GM18873 (cell line): ENCODE measurements at regions not wholly inside any gene's neighbourhood (a gene's known extent, or its start where the extent isn't known, plus 50 kb on each side); places are given as distances from the start of the nearest gene placed in this dataset.

Source experiments
- ATAC-seq: cut with Tn5 transposase; IDR thresholded peaks from one replicate; pipeline ENCODE4 v1.9.1; 2021; ENCODE audit warnings: mild to moderate bottlenecking, moderate library complexity, moderate number of reproducible peaks; ENCODE audit not compliant: unreplicated experiment, low FRiP score

DNA sequence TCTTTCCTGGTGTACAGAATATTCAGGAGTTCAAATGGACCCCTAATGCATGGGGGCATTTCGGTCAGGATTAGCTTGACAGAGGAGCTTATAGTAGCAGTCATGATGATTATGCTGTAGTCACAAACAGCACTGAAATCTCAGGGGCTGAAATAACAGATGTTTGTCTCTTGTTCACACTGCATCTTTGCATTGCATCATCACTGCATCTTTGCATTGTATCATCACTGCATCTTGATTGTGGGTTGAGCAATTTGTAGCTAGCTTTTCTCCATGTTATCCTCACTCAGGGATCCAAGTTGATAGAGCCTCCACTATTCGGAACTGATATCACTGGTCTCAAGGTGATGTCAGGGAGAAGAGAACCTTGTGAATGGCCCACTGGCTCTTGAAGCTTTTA is 160.9 kb downstream of the GATB start:
- no peak for ATAC-seq

DNA sequence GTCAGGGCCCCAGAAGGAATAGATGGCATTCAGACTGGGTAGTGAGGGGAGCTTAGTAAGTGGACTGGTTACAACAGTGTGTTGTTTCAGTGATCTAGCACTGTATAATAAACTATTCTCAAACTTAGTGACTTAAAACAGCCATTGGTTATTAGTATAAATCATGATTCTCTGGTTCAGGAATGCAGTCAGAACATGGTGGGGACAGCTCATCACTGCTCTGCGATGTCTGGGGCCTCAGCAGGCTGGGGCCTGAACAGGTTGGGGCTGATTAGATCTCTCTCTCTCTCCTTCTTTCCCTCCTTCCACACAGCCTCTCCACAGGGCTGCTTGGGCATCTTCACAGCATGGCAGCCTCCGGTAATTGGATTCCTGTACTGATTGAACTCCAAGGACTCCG is 160.4 kb downstream of the GATB start:
- ATAC-seq = no peak

DNA sequence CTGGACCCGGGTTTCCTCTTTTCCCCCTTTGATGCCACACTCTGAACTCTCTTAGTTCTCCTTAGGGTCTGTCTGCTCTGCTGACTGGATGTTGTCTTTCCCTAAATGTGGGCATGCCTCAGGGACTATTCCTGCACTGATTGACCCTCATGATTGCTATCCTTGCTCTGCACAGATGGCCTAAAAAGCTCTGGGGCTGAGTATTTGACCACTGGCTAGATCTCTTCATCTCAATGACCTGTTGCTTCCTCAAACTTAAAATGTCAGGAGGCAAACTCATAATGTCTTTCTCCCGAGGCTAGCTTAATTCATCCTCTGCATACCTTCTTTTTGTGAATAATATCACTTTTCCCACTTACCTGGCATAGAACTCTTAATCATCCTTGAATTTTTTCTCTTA is 157.4 kb downstream of the GATB start:
- no peak for ATAC-seq

DNA sequence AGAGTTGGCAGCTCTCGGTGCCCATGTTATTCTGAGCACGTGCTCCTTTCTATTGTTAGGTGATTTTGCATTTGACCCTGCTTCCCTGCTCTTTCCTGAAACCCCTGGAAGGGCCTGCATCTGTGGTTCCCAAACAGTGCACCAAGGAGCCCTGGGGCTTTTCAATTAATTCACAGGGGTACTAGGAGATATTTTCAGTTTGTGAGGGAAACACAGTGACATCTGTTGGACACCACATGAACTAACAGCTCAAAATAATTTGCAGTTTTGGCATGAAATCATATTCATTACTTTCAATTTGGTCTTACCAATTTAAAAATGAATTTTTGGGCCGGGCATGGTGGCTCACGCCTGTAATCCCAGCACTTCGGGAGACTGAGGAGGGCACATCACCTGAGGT is 156.6 kb downstream of the GATB start:
- no peak for ATAC-seq

DNA sequence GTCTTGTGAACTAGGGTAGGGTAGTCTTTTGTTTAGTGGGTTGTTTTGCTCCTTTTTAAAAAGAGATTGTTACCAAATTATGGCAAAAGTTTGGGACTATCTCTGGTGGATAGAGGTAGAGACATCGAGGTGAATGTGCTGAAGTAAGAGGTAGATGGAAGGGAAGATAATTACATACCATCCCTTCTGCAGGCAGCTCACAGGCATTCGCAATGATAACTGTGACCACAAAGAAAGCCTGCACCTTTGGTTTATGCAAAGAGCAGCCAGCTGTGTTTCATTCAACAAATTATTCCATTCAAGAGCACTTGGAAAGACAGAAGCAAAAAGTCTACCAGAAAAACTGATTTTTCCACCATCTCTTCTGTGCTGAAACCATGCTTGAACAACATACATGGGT is 155.6 kb downstream of the GATB start:
- ATAC-seq = no peak

DNA sequence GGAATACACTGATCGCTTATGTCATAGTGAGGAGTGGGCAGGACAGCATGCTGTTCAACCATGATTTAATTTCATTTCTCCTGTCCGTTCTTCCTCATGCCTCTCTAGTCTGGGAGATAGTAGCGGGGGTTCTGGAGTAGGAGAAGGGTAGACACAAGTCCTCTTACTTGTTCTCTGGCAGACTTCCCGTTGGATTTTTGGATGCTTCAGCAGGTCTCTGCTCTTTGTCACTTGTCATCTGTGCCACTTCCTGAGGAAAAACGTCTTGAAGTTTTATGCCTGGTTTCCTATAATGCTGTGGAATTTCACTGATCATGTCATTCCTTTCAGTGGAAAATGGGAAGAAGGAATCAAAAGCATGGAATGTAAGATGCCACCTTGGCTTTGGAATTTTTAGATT is 154.7 kb downstream of the GATB start:
- ATAC-seq = no peak

DNA sequence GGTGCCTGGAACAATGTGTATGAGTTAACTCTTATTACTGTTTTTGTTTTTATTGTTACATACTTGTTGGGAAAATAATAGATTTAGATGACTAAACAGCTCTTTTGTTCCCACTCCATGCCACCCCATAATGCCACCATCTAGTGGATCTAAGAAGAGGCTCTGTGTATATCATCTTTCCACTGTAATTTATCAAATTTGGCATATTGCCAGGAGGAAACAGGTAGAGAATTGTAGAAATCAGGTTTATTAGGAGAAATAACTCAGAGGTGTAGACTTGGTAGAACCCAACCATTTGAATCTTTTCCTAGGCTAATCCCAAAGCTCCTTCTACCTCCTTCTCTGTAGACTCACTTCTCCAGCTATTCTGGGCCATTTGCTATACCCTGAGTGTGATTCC is 150.6 kb downstream of the GATB start:
- no peak for ATAC-seq

DNA sequence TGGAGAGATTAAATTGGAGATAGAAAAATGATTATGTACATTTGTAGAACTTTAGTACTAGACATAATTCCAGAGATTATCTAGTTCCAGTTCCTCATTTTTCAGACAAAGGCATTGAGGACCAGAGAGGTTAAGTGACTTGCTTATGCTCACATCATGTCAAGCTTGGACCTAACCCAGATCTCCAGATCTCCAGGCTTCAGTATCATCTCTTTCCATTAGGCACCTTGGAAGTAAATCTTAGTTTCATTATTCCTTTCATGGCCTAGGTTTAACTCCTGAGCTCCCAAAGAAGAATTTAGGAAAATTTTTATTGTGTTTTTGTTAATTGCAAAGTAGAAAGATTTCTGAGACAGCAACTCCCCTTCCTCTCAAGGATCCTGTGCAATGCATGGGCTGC is 148.8 kb downstream of the GATB start:
- ATAC-seq = no peak

DNA sequence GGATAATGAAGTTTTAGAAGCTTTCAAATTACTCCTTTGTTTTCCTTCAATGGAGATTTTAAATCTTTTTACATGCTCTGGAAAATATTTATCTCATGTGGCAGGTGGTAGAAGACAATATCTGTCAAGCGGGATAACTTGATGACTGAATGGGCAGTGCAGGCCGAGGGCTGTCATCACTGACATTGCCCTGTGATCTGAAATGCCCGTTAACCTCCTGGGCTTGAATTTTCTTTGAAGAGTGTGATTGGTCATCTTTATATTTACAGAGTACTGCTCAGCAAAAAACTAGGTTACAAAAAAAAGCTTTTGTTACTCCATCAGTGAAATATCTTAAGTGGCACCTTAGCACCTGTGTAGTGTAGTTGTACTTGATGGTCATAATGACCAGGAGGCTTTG is 147.5 kb downstream of the GATB start:
- no peak for ATAC-seq

DNA sequence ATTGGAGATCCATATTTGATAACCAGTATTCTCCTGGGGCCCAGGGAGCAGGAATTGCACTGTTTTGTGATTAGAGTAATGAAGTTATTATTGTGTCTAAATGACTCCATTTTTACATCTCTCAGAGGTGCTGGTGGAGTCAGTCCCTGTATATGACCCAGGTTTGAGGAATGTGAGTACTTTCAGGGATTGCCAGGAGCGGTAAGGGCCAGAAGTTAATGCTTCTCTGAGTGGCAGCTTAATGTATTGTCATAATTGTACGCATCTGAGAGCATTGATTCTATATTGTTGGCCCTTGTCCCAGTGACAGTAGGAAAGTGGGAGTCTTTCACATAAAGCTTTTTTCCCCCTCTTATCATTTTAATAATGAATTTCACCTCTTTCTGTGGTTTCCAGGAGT is 146.2 kb downstream of the GATB start:
- ATAC-seq = no peak

DNA sequence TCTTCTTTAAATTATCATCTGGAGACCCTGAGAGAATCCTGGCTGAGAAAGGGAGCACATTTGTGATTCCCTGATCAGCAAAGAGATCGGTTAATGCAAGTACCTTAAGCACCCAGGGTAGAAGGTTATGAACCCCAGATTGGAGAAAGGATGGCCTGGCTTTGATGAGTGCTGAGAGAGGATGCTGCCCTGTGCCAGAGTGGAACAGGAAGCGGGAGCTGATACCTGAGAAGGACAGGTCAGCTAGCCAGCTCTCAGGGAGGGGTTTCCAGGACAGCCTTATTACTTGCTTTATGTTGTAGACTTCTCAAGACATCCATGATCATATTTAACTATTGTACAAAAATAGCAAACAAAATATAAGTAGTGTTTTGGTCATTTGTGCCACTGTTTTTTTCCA is 141.9 kb downstream of the GATB start:
- no peak for ATAC-seq

DNA sequence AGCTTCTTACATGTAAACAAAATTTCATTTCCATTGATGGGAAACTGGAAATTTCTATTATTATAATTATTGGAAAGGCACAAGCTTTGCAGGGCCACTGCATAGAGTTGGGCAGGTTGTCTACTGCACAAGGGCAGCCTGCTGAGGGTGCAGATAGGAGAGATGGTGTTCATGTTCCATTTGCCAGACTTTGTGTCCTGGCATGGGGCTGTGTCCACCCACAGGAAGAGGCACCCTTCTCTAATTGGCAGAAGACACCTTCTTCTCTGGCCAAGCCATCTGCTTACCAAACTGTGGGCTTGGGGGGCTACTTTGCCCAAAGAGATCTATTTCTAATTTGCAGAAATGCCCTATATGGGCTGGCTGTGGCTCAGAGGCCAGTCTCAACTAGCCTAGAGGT is 140.7 kb downstream of the GATB start:
- no peak for ATAC-seq
